DND-41 (cell line): ENCODE measurements at regions not wholly inside any gene's neighbourhood (a gene's known extent, or its start where the extent isn't known, plus 50 kb on each side); places are given as distances from the start of the nearest gene placed in this dataset.

ENCODE experiments used
- ATAC-seq: fragments of 200-7000 bp; cut with Tn5 transposase; 3 replicates; pipeline ENCODE4 v1.9.1; 2021; ENCODE audit warnings: low read depth; ENCODE audit not compliant: insufficient read depth
- DNase-seq: peaks from one replicate; pipeline ENCODE4 v3.0.0-alpha.2; 2020
- H2AFZ ChIP-seq: 2 replicates; pipeline ENCODE4 v1.6.0; 2012; ENCODE audit warnings: low read depth, low read length
- H3K27ac ChIP-seq: 2 replicates; pipeline ENCODE4 v1.5.1; 2012; ENCODE audit warnings: low read length, inconsistent platforms
- H3K27me3 ChIP-seq: fragments of 200-600 bp; sonication (generic); 2 replicates; pipeline ENCODE4 v1.6.0; 2012; ENCODE audit warnings: low read length, mild to moderate bottlenecking, inconsistent platforms; ENCODE audit not compliant: insufficient read depth, poor library complexity
- H3K36me3 ChIP-seq: 2 replicates; pipeline ENCODE4 v1.5.1; 2012; ENCODE audit warnings: low read length, inconsistent platforms; ENCODE audit not compliant: insufficient read depth
- H3K4me1 ChIP-seq: 2 replicates; pipeline ENCODE4 v1.5.1; 2012; ENCODE audit warnings: mild to moderate bottlenecking, low read length; ENCODE audit not compliant: insufficient read depth
- H3K4me2 ChIP-seq: 2 replicates; pipeline ENCODE4 v1.6.0; 2012; ENCODE audit warnings: mild to moderate bottlenecking, moderate library complexity, low read length, inconsistent platforms; ENCODE audit not compliant: insufficient read depth
- H3K4me3 ChIP-seq, 2 experiments: fragments of 200-600 bp in 1 of 2; shearing (Covaris generic) in 1 of 2; 2 replicates each; pipeline ENCODE4 v1.5.1; 2012 to 2016; ENCODE audit warnings: inconsistent platforms in 2 of 2, low read length in 2 of 2, mild to moderate bottlenecking in 2 of 2, low read depth in 1 of 2, moderate library complexity in 1 of 2
- H3K79me2 ChIP-seq: 2 replicates; pipeline ENCODE4 v1.6.0; 2012; ENCODE audit warnings: low read length, inconsistent platforms; ENCODE audit not compliant: insufficient read depth
- H3K9ac ChIP-seq: 2 replicates; pipeline ENCODE4 v1.6.0; 2012; ENCODE audit warnings: low read depth, mild to moderate bottlenecking, inconsistent platforms, low read length, moderate library complexity
- H3K9me3 ChIP-seq: 2 replicates; pipeline ENCODE4 v1.5.1; 2012; ENCODE audit warnings: low read length, moderate library complexity, mild to moderate bottlenecking, inconsistent platforms; ENCODE audit not compliant: insufficient read depth, severe bottlenecking
- H4K20me1 ChIP-seq: 2 replicates; pipeline ENCODE4 v1.6.0; 2012; ENCODE audit warnings: low read length; ENCODE audit not compliant: insufficient read depth
- CTCF ChIP-seq: IDR thresholded peaks from 2 replicates; pipeline ENCODE4 v1.5.1; 2012; ENCODE audit warnings: borderline replicate concordance, low read length, moderate library complexity, mild to moderate bottlenecking; ENCODE audit not compliant: poor library complexity, severe bottlenecking; ENCODE audit errors: extremely low read depth
- EZH2 ChIP-seq: IDR thresholded peaks from 3 replicates; pipeline ENCODE4 v1.6.1; 2012; ENCODE audit warnings: borderline replicate concordance, low read depth, mild to moderate bottlenecking, moderate library complexity, low read length, inconsistent platforms; ENCODE audit not compliant: severe bottlenecking

- no peak overlapping the region for H3K9ac ChIP-seq
- no peak overlapping the region for H3K4me2 ChIP-seq
- H4K20me1 ChIP-seq: no peaks in the 10 kb centered on the region
- peaks cover 4% of the 10 kb centered on the region for H3K9me3 ChIP-seq
- H3K27ac ChIP-seq: no peak overlapping the region
- no peaks in the 10 kb centered on the region for H3K79me2 ChIP-seq
- H3K27me3 ChIP-seq: no peaks in the 10 kb centered on the region
- H3K4me1 ChIP-seq: peaks cover 19% of the 10 kb centered on the region
- TF ChIP-seq CTCF (no peak), EZH2 (no peak)
- H3K4me3 ChIP-seq: no peak overlapping the region
- H2AFZ ChIP-seq: no peak overlapping the region
- H3K36me3 ChIP-seq: no peaks in the 10 kb centered on the region
- ATAC-seq (no peak), DNase-seq (no peak)
Observed at GRCh38 chr9:129411501-129412175, 209.3 kb downstream of the C9orf50 start.

GRCh38 chr9:129410226-129410625, 210.7 kb downstream of the C9orf50 start:
- Histone ChIP-seq H3K27ac (no peak overlapping the region), H4K20me1 (no peaks in the 10 kb centered on the region), H3K4me1 (peaks cover 19% of the 10 kb centered on the region), H3K9ac (no peak overlapping the region), H3K9me3 (peaks cover 4% of the 10 kb centered on the region), H3K36me3 (no peaks in the 10 kb centered on the region), H3K4me2 (no peak overlapping the region), H3K4me3 (no peak overlapping the region), H2AFZ (no peak overlapping the region), H3K79me2 (no peaks in the 10 kb centered on the region), H3K27me3 (no peaks in the 10 kb centered on the region)
- ATAC-seq: no peak
- DNase-seq: no peak
- TF ChIP-seq CTCF (no peak), EZH2 (no peak)

- DNase-seq (no peak), ATAC-seq (no peak)
- H3K4me1 ChIP-seq: peaks cover 9% of the 10 kb centered on the region
- H3K4me3 ChIP-seq: no peak overlapping the region
- H3K27ac ChIP-seq: no peak overlapping the region
- H3K4me2 ChIP-seq: no peak overlapping the region
- no peaks in the 10 kb centered on the region for H3K36me3 ChIP-seq
- TF ChIP-seq EZH2 (no peak), CTCF (no peak)
- no peak overlapping the region for H2AFZ ChIP-seq
- H3K79me2 ChIP-seq: no peaks in the 10 kb centered on the region
- no peaks in the 10 kb centered on the region for H4K20me1 ChIP-seq
- no peaks in the 10 kb centered on the region for H3K27me3 ChIP-seq
- no peak overlapping the region for H3K9ac ChIP-seq
- peaks cover 4% of the 10 kb centered on the region for H3K9me3 ChIP-seq
Observed at GRCh38 chr9:129408535-129409215, 212.2 kb downstream of the C9orf50 start.
